OCI-LY7 (cell line): ENCODE measurements at regions not wholly inside any gene's neighbourhood (a gene's known extent, or its start where the extent isn't known, plus 50 kb on each side); places are given as distances from the start of the nearest gene placed in this dataset.

Experiments used
- BruUV-seq: library from RNA; stranded (reverse); fragments of 400-500 nt; replicated peaks from 2 replicates; lab custom pipeline; 2021; lab: Mats Ljungman, UMichigan
- CTCF ChIA-PET: fragments of 300-600 bp; sonication (Branson Sonifier 250); formaldehyde crosslinking; loops from one replicate; lab custom pipeline; 2022; ENCODE audit warnings: antibody characterized with exemption; ENCODE audit not compliant: unreplicated experiment; lab: Charles Lee
- POLR2A ChIA-PET: fragments of 300-600 bp; sonication (Branson Sonifier 250); formaldehyde crosslinking; loops from one replicate; lab custom pipeline; 2022; ENCODE audit warnings: antibody characterized with exemption; lab: Charles Lee
- DNase-seq: peaks from one replicate; pipeline ENCODE4 v3.0.0-alpha.2; 2015; ENCODE audit warnings: low spot score
- H2AFZ ChIP-seq: fragments of 200-600 bp; sonication (generic), shearing (Covaris generic); 2 replicates; pipeline ENCODE4 v1.6.1; 2014; ENCODE audit warnings: mild to moderate bottlenecking, antibody characterized with exemption, low read length, moderate library complexity
- H3K27ac ChIP-seq: fragments of 200-600 bp; sonication (generic); 2 replicates; pipeline ENCODE4 v1.5.1; 2014; ENCODE audit warnings: mixed run types, low read depth, mild to moderate bottlenecking, moderate library complexity, low read length, inconsistent platforms; ENCODE audit not compliant: poor library complexity, severe bottlenecking
- H3K36me3 ChIP-seq: fragments of 200-600 bp; sonication (generic); 2 replicates; pipeline ENCODE4 v1.6.1; 2014; ENCODE audit warnings: mild to moderate bottlenecking, antibody characterized with exemption, low read length, moderate library complexity, mixed read lengths; ENCODE audit not compliant: insufficient read depth
- H3K4me1 ChIP-seq: fragments of 200-600 bp; sonication (generic); 2 replicates; pipeline ENCODE4 v1.5.1; 2014; ENCODE audit warnings: mild to moderate bottlenecking, low read length; ENCODE audit not compliant: insufficient read depth, poor library complexity, severe bottlenecking
- H3K4me2 ChIP-seq: fragments of 200-600 bp; sonication (generic); 2 replicates; pipeline ENCODE4 v1.6.1; 2014; ENCODE audit warnings: mild to moderate bottlenecking, low read length
- H3K4me3 ChIP-seq: fragments of 200-600 bp; sonication (generic); 2 replicates; pipeline ENCODE4 v1.5.1; 2014; ENCODE audit warnings: mild to moderate bottlenecking, low read depth, low read length; ENCODE audit not compliant: poor library complexity, severe bottlenecking
- H3K79me2 ChIP-seq: fragments of 200-600 bp; sonication (generic); 2 replicates; pipeline ENCODE4 v1.6.1; 2016; ENCODE audit warnings: low read depth, mild to moderate bottlenecking, low read length, moderate library complexity, mixed read lengths; ENCODE audit not compliant: insufficient read depth
- H3K9me2 ChIP-seq: fragments of 200-600 bp; sonication (generic); 2 replicates; pipeline ENCODE4 v1.6.1; 2016; ENCODE audit warnings: mild to moderate bottlenecking, low read length, mixed read lengths; ENCODE audit not compliant: insufficient read depth
- H3K9me3 ChIP-seq: fragments of 200-600 bp; sonication (generic); 2 replicates; pipeline ENCODE4 v1.6.1; 2014; ENCODE audit warnings: mild to moderate bottlenecking, mixed run types, low read length, mixed read lengths
- H4K20me1 ChIP-seq: fragments of 200-600 bp; sonication (generic); 2 replicates; pipeline ENCODE4 v1.6.1; 2014; ENCODE audit warnings: mild to moderate bottlenecking, antibody characterized with exemption, low read length, moderate library complexity, mixed read lengths; ENCODE audit not compliant: insufficient read depth
- EZH2phosphoT487 ChIP-seq: fragments of 200-600 bp; sonication (generic); IDR thresholded peaks from 2 replicates; pipeline ENCODE4 v1.6.1; 2018; ENCODE audit warnings: low read depth, borderline replicate concordance, mild to moderate bottlenecking, mixed run types, antibody characterized with exemption, low read length, moderate library complexity, mixed read lengths
- intact Hi-C: fragments of 100-400 bp; cut with micrococcal nuclease; formaldehyde crosslinking; loops from one replicate; pipeline ENCODE4 v1.10.0; 2022; ENCODE audit not compliant: unreplicated experiment
- TF ChIP-seq, protein P1 (sequence below): fragments of 200-600 bp; sonication (generic); conservative IDR thresholded peaks from 2 replicates; pipeline ENCODE4 v1.5.1; 2014; ENCODE audit warnings: mild to moderate bottlenecking, antibody characterized with exemption, low read length, moderate library complexity, mixed read lengths

DNA sequence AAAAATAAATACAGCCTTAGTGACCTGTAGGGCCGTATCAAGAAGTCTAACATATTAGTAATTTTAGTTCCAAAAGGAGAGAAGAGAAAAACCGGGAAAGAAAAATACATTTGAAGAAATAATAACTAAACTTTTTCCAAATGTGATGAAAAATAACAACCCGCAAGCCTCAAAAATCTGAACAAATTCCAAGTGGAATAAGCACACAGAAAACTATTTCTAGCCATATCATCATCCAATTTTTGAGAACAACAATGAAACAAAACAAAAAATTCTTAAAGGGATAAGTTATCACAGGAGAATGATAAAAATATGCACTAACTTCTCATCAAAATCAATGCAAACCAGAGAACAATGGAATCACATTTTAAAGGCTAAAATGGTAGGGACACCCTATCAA, 198.1 kb upstream of the PLXNC1 start:
- intact Hi-C loops = no loop called here
- Histone ChIP-seq H3K27ac (no peak overlapping the region), H3K79me2 (no peaks in the 10 kb centered on the region), H3K36me3 (no peaks in the 10 kb centered on the region), H4K20me1 (no peaks in the 10 kb centered on the region), H3K4me1 (no peaks in the 10 kb centered on the region), H3K4me2 (no peak overlapping the region), H3K9me2 (no peaks in the 10 kb centered on the region), H2AFZ (no peak overlapping the region), H3K9me3 (no peaks in the 10 kb centered on the region), H3K4me3 (no peak overlapping the region)
- DNase-seq = no peak
- TF ChIP-seq EZH2phosphoT487 = no peak
- TF ChIP-seq, protein P1, sequence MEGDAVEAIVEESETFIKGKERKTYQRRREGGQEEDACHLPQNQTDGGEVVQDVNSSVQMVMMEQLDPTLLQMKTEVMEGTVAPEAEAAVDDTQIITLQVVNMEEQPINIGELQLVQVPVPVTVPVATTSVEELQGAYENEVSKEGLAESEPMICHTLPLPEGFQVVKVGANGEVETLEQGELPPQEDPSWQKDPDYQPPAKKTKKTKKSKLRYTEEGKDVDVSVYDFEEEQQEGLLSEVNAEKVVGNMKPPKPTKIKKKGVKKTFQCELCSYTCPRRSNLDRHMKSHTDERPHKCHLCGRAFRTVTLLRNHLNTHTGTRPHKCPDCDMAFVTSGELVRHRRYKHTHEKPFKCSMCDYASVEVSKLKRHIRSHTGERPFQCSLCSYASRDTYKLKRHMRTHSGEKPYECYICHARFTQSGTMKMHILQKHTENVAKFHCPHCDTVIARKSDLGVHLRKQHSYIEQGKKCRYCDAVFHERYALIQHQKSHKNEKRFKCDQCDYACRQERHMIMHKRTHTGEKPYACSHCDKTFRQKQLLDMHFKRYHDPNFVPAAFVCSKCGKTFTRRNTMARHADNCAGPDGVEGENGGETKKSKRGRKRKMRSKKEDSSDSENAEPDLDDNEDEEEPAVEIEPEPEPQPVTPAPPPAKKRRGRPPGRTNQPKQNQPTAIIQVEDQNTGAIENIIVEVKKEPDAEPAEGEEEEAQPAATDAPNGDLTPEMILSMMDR = no peak
- POLR2A ChIA-PET = no interaction called here
- no TSS peak for BruUV-seq
- CTCF ChIA-PET = no interaction called here

- ChIA-PET CTCF (interaction anchor here (0.5 kb wide), 1 partner anchor 121 kb away, joined by 3 read pairs; no protein-coding TSS in a partner anchor), POLR2A (interaction anchor here (0.7 kb wide), 1 partner anchor 19 kb away, joined by 3 read pairs; no protein-coding TSS in a partner anchor)
- no peaks in the 10 kb centered on the region for H3K9me3 ChIP-seq
- BruUV-seq = no TSS peak
- H3K27ac ChIP-seq = no peak overlapping the region
- TF ChIP-seq, protein P1 = no peak
- no peak for TF ChIP-seq EZH2phosphoT487
- H3K4me3 ChIP-seq = no peak overlapping the region
- no peaks in the 10 kb centered on the region for H3K4me1 ChIP-seq
- H3K79me2 ChIP-seq = no peaks in the 10 kb centered on the region
- no peak for DNase-seq
- no peak overlapping the region for H2AFZ ChIP-seq
- H4K20me1 ChIP-seq = no peaks in the 10 kb centered on the region
- H3K4me2 ChIP-seq = no peak overlapping the region
- intact Hi-C loops = no loop called here
- H3K36me3 ChIP-seq = no peaks in the 10 kb centered on the region
- H3K9me2 ChIP-seq = no peaks in the 10 kb centered on the region
These were observed 193.9 kb upstream of the PLXNC1 start for GRCh38 chr12:93954166-93955112.

DNA sequence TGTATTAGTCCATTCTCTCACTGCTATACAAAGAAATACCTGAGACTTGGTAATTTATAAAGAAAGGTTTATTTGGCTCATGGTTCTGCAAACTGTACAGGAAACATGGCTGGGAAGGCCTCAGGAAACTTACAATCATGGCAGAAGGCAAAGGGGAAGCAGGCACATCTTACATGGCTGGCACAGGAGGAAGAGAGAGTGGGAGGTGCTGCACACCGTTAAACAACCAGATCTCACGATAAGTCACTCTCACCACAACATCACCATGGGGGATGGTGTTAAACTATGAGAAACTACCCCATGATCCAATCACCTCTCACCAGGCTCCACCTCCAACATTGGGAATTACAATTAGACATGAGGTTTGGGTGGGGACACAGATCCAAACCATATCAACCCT, 191.8 kb upstream of the PLXNC1 start:
- no peaks in the 10 kb centered on the region for H3K36me3 ChIP-seq
- no TSS peak for BruUV-seq
- H3K4me2 ChIP-seq = no peak overlapping the region
- H3K4me3 ChIP-seq = no peak overlapping the region
- intact Hi-C loops = no loop called here
- no peak for DNase-seq
- H3K79me2 ChIP-seq = no peaks in the 10 kb centered on the region
- POLR2A ChIA-PET = no interaction called here
- no peaks in the 10 kb centered on the region for H3K9me3 ChIP-seq
- H3K9me2 ChIP-seq = no peaks in the 10 kb centered on the region
- TF ChIP-seq, protein P1 = no peak
- no peak for TF ChIP-seq EZH2phosphoT487
- H3K4me1 ChIP-seq = no peaks in the 10 kb centered on the region
- no peak overlapping the region for H3K27ac ChIP-seq
- no peak overlapping the region for H2AFZ ChIP-seq
- H4K20me1 ChIP-seq = no peaks in the 10 kb centered on the region
- CTCF ChIA-PET = no interaction called here
